Dendritic cell treated with granulocyte-macrophage colony-stimulating factor and Interleukin-4, amounts not matched to agents 40 ng/mL and 50 ng/mL, for 4 days (primary cell): ENCODE measurements at regions not wholly inside any gene's neighbourhood (a gene's known extent, or its start where the extent isn't known, plus 50 kb on each side); places are given as distances from the start of the nearest gene placed in this dataset.

Experiments used
- H3K27ac Mint-ChIP-seq: one replicate; pipeline ENCODE4 v1.8.0; 2022; ENCODE audit warnings: mild to moderate bottlenecking, mixed read lengths
- H3K27me3 Mint-ChIP-seq: one replicate; pipeline ENCODE4 v1.8.0; 2022; ENCODE audit warnings: mild to moderate bottlenecking, mixed read lengths
- H3K36me3 Mint-ChIP-seq: one replicate; pipeline ENCODE4 v1.8.0; 2022; ENCODE audit warnings: low read depth, mixed read lengths
- H3K4me1 Mint-ChIP-seq: one replicate; pipeline ENCODE4 v1.8.0; 2022; ENCODE audit warnings: low read depth, mixed read lengths
- H3K4me3 Mint-ChIP-seq: one replicate; pipeline ENCODE4 v1.8.0; 2022; ENCODE audit warnings: mild to moderate bottlenecking, moderate library complexity, mixed read lengths
- H3K9me3 Mint-ChIP-seq: one replicate; pipeline ENCODE4 v1.8.0; 2022; ENCODE audit warnings: mixed read lengths
- intact Hi-C: fragments of 100-400 bp; cut with micrococcal nuclease; formaldehyde crosslinking; loops from one replicate; pipeline ENCODE4 v1.15.0; 2022

DNA sequence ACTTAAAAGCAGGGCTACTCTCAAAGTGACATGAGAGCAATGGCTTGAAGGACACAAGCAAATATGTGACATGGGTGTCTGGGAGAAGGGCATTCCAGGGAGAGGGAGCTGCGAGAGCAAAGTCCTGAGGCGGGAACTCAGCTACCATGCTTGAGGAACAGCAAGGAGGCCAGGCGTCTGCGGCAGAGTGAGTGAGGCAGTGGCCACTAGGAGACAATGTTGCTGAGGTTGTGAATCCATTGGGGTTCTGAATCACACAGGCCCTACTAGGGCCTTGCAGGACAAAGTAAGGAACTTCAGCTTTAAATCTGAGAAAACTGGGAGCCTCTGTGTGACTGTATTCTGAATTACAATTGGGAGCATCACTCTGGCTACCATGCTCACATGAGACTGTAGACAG is 94.1 kb upstream of the PRICKLE2 start:
- H3K9me3 Mint-ChIP-seq, result no peaks in the 10 kb centered on the region
- H3K27me3 Mint-ChIP-seq, result no peaks in the 10 kb centered on the region
- H3K27ac Mint-ChIP-seq, result no peak overlapping the region
- no peaks in the 10 kb centered on the region for H3K4me1 Mint-ChIP-seq
- H3K4me3 Mint-ChIP-seq, result no peak overlapping the region
- H3K36me3 Mint-ChIP-seq, result no peaks in the 10 kb centered on the region
- intact Hi-C loops, result no loop called here

DNA sequence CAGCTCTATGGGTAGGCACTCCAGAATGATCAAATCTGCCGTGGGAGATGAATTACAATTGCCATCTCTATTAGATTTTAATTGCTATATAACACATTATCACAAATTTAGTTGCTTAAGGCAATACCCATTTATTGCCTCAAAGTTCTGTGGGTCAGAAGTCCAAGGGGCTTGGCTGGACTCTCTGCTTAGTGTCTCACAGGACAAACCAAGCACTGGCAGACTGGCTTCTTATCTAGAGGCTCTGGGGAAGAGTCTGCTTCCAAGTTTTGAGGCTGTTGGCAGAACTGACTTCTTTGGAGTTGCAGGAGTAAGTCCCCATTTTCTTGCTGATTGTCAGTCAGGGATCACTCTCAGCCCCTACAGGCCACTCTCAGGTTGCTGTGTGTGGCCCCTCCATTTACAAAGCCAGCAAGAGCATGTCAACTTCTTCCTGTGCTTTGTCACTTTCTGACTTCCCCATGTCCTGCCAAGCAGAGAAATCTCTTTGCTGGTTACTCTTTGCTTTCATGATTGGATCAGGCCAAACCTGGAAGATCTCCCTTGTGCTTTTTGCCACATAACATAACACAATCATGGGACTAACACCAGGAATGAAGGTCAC is 93.5 kb upstream of the PRICKLE2 start:
- H3K4me1 Mint-ChIP-seq, result no peaks in the 10 kb centered on the region
- H3K4me3 Mint-ChIP-seq, result no peak overlapping the region
- H3K27me3 Mint-ChIP-seq, result no peaks in the 10 kb centered on the region
- intact Hi-C loops, result no loop called here
- H3K27ac Mint-ChIP-seq, result no peak overlapping the region
- no peaks in the 10 kb centered on the region for H3K9me3 Mint-ChIP-seq
- no peaks in the 10 kb centered on the region for H3K36me3 Mint-ChIP-seq

DNA sequence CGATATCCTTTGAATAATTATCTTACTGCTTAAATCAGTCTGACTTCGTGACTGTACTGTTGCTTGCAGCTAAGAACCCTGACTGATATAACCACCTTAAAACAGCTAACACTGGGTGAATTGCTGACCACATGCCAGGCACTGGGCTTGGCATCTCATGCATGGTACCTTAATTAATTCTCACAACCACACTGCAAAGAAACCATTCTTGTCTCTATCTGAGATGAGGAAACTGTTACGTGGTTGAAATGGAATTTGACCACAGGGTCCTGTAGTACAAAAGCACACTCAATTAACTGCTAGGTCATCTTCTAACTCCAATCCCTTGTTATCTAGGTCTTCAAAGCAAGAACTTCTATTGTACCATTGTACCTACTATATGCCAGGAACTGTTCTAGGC is 92.7 kb upstream of the PRICKLE2 start:
- Mint-ChIP-seq H3K27me3 (no peaks in the 10 kb centered on the region), H3K4me3 (no peak overlapping the region), H3K27ac (no peak overlapping the region), H3K9me3 (no peaks in the 10 kb centered on the region), H3K4me1 (no peaks in the 10 kb centered on the region), H3K36me3 (no peaks in the 10 kb centered on the region)
- intact Hi-C loops, result no loop called here

DNA sequence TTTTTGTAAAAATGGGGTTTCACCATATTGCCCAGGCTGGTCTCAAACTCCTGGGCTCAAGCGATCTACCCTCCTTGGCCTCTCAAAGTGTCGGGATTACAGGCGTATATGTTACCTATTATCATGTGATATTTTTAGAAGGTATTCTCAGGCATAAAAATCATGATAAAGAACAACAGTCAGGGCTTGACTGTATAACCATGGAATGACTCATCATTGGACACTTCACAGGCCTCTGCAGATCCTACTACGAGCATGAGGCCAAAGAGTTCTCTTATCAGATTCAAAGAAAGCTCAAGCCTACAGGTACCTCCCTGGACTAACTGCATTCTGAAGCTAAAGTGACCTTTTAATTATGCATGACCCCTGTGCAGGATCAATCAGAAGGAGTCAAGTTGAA is 91.7 kb upstream of the PRICKLE2 start:
- Mint-ChIP-seq H3K4me3 (no peak overlapping the region), H3K9me3 (no peaks in the 10 kb centered on the region), H3K36me3 (no peaks in the 10 kb centered on the region), H3K27ac (no peak overlapping the region), H3K4me1 (no peaks in the 10 kb centered on the region), H3K27me3 (no peaks in the 10 kb centered on the region)
- intact Hi-C loops, result no loop called here

DNA sequence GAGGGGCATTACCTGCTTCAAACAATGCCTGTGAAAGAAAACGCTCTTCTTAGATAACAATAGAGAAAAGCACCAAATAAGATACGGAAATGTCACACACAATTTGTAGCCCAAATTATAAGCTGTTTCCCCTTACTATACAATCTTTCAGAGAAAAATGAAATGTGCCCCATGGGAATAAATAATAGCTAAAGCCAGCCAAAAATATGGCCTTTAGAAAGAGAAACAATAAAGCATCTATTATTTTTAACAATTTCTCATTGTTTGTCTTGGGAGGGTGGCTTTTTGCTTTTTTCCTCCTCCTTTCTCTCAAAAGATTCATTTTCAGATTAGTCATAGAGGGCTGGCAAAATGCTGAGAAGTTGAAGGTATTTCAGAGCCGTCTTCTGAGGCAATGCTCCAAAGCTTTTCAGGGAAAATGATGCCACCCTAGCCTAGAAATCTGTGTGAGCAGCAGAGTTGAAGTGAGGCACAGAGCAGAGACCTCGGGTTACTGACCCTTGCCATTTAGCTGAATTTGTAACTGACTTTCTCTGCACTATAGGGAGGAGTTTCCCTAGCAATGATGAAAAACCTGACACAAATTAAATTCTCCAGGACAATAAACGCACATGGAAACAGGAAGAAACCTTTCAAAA is 86.3 kb upstream of the PRICKLE2 start:
- H3K36me3 Mint-ChIP-seq, result no peaks in the 10 kb centered on the region
- no peaks in the 10 kb centered on the region for H3K9me3 Mint-ChIP-seq
- intact Hi-C loops, result no loop called here

DNA sequence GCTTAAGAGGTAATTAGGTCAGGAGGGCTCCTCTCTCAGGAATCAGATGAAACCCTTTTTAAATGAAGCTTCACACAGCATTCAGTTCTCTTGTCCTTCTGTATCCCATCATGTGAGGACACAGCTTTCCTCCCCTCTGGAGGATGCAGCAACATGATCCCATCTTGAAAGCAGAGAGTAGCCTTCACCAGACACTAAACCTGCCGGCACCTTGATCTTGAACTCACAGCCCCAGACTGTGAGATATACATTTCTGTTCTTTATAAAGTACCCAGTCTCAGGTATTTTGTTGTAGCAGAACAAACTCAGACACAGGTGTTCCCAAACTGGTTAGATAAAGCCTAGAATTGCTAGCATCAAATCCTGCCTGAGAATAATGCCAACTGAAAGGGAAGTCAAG is 83.7 kb upstream of the PRICKLE2 start:
- Mint-ChIP-seq H3K27ac (no peak overlapping the region), H3K36me3 (no peaks in the 10 kb centered on the region), H3K9me3 (no peaks in the 10 kb centered on the region), H3K4me3 (no peak overlapping the region), H3K27me3 (no peaks in the 10 kb centered on the region), H3K4me1 (no peaks in the 10 kb centered on the region)
- intact Hi-C loops, result no loop called here

More for the DNA sequence above, 86.3 kb upstream of the PRICKLE2 start:
- no peaks in the 10 kb centered on the region for H3K27me3 Mint-ChIP-seq
- H3K27ac Mint-ChIP-seq, result no peak overlapping the region
- H3K4me3 Mint-ChIP-seq, result no peak overlapping the region
- H3K4me1 Mint-ChIP-seq, result no peaks in the 10 kb centered on the region

DNA sequence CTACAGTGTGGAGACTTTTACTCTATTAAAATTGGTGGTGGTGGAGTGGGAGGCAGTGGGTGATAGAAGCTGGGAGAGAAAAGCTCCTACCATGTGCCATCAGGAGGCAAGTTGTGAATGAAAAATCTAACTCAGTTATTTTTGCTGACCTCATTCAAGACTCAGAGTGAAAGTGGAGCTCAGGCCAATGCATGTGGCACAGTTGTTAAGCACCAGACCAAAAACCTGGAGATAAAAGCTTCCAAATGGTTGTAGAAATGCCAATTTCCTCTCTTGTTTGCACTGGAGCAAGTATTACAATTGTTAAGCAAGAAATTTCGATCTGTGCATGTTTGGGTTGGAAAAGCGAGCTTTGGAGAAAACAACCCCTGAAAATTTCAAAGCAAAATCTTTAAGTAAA is 81.5 kb upstream of the PRICKLE2 start:
- Mint-ChIP-seq H3K27ac (no peak overlapping the region), H3K36me3 (no peaks in the 10 kb centered on the region), H3K27me3 (no peaks in the 10 kb centered on the region), H3K4me3 (no peak overlapping the region), H3K9me3 (no peaks in the 10 kb centered on the region), H3K4me1 (no peaks in the 10 kb centered on the region)
- intact Hi-C loops, result no loop called here

DNA sequence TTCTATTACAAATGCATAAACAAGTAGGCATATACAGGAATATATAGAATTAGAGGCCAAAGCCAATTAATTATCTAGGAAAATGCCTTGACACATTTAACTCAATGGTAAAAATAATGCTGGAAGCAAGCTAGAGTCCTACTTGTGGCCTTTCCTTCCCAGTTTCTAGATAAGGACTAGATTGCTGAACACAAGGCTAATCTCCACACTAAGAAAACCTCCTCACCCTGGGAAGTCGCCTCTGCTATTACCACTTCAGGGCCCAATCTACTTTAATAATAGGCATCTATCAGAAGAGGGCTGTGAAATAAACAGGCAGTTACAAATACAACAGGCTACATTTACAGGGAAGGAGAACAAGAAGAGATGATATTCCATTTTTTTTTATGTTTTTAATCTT is 80.5 kb upstream of the PRICKLE2 start:
- no peaks in the 10 kb centered on the region for H3K4me1 Mint-ChIP-seq
- H3K36me3 Mint-ChIP-seq, result no peaks in the 10 kb centered on the region
- no peak overlapping the region for H3K27ac Mint-ChIP-seq
- H3K27me3 Mint-ChIP-seq, result no peaks in the 10 kb centered on the region
- H3K4me3 Mint-ChIP-seq, result no peak overlapping the region
- H3K9me3 Mint-ChIP-seq, result no peaks in the 10 kb centered on the region
- intact Hi-C loops, result no loop called here

DNA sequence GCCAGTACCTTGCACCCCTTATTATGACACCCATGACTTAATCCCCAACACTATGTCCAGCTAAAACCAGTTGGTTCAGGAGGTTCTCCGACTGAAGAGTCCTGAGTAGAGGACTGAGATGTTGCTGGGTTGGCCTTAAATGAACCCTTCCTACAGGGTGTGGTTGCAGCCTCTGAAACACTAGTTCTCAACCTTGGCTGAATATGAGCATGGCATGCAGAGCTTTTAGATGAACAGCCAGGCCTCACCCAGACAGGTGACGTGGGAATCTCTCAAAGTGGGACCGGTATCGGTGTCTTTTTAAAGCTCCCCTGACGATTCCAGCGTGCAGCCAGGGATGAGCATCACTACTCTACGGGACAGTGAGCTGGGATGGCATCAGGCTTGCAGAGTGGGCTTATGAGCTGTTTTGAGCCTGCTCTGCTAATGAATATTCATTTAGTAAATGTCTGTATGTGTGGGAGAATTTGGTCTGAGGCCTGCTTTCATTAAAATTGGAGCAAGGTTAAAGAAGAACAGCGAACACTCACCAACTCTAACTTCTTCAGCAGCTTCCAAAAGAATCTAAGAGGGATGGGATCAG is 79.7 kb upstream of the PRICKLE2 start:
- H3K9me3 Mint-ChIP-seq, result no peaks in the 10 kb centered on the region
- H3K4me3 Mint-ChIP-seq, result no peak overlapping the region
- intact Hi-C loops, result no loop called here
- no peak overlapping the region for H3K27ac Mint-ChIP-seq
- H3K4me1 Mint-ChIP-seq, result no peaks in the 10 kb centered on the region
- H3K27me3 Mint-ChIP-seq, result no peaks in the 10 kb centered on the region
- no peaks in the 10 kb centered on the region for H3K36me3 Mint-ChIP-seq

DNA sequence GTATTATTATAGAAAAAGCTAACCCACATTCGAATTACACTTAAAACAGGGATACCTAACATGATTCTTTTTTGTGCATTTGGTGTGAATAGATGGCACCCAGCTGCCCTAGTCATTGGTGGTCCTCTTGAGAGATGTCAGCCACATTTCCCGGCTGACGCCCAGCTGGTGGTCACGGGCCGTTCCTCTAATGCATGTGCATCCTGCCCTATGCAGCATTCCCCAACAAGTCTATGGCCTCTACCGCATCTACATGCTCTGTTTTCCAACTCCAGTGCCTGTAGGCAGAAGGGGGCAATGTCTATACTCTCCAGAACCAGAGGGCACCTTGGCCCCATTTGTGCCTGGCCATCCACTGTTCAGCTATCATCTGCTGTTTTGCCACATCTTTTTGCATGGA is 78.6 kb upstream of the PRICKLE2 start:
- intact Hi-C loops, result no loop called here
- Mint-ChIP-seq H3K27ac (no peak overlapping the region), H3K27me3 (no peaks in the 10 kb centered on the region), H3K36me3 (no peaks in the 10 kb centered on the region), H3K9me3 (no peaks in the 10 kb centered on the region), H3K4me3 (no peak overlapping the region), H3K4me1 (no peaks in the 10 kb centered on the region)

DNA sequence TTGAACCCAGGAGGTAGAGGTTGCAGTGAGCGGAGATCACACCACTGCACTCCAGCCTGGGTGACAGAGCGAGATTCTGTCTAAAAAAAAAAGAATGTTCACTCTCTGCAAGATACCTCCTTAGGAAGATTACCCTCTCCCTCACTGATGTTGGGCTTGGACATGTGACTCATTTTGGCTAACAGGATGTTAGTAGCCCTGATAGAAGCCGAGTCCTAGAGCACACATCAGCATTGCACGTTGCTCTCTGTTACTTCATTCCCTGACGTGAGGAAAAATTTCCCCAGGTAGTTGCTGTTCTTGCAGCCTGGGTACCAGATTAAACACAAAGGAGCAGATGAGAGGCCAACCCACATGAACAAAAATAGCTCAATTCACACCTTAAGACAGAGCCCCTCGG is 78.1 kb upstream of the PRICKLE2 start:
- H3K27ac Mint-ChIP-seq, result no peak overlapping the region
- H3K4me1 Mint-ChIP-seq, result no peaks in the 10 kb centered on the region
- H3K36me3 Mint-ChIP-seq, result no peaks in the 10 kb centered on the region
- no peaks in the 10 kb centered on the region for H3K27me3 Mint-ChIP-seq
- intact Hi-C loops, result no loop called here
- H3K9me3 Mint-ChIP-seq, result no peaks in the 10 kb centered on the region
- no peak overlapping the region for H3K4me3 Mint-ChIP-seq

DNA sequence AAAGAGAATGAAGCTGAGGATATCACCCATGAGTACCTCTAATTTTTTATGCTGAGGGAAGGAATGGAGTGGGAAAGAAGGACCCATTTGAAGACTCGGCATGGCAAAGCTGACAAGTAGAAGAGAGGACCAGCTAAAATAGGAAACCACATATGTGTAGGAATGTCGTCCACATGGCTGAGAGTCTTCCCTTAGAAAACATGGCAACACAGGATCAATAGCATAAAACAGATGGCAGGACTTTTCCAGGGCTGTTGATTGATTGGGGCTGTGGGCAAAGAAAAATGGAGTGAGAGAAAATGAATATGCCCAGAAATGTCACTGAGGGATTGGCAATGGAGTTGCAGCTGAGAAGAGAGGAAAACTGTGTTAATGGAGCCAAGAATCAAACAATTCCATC is 76.2 kb upstream of the PRICKLE2 start:
- Mint-ChIP-seq H3K4me1 (no peaks in the 10 kb centered on the region), H3K27ac (no peak overlapping the region), H3K36me3 (no peaks in the 10 kb centered on the region), H3K9me3 (peaks cover 14% of the 10 kb centered on the region), H3K4me3 (no peak overlapping the region), H3K27me3 (no peaks in the 10 kb centered on the region)
- intact Hi-C loops, result no loop called here

DNA sequence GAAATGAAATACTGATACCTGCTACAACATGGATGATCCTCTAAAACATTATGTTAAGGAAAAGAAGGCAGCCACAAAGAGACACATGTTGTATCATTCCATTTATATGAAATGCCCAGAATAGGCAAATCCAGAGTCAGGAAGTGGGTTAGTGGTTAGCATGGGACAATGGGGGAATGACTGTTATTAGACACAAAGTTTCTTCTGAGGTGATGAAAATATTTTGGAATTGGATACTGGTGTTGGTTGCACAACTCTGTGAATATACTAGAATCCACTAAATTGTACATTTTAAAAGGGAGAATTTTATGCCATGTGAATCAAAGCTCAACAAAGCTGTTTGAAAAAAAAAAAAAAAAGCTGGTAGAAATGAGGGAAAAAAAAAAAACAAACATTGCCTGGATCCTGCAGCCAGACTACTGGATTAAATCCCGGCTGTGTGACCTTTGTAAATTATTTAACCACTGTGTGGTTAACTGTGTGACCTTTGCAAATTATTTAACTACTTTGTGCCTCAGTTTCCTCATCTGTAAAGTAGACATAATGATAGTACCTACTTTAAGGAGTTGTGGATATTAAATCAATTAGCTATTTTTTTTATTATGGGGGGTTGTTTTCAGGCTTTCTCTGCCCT is 75.6 kb upstream of the PRICKLE2 start:
- peaks cover 14% of the 10 kb centered on the region for H3K9me3 Mint-ChIP-seq
- H3K27ac Mint-ChIP-seq, result no peak overlapping the region
- intact Hi-C loops, result no loop called here
- no peaks in the 10 kb centered on the region for H3K4me1 Mint-ChIP-seq
- no peak overlapping the region for H3K4me3 Mint-ChIP-seq
- no peaks in the 10 kb centered on the region for H3K27me3 Mint-ChIP-seq
- no peaks in the 10 kb centered on the region for H3K36me3 Mint-ChIP-seq

DNA sequence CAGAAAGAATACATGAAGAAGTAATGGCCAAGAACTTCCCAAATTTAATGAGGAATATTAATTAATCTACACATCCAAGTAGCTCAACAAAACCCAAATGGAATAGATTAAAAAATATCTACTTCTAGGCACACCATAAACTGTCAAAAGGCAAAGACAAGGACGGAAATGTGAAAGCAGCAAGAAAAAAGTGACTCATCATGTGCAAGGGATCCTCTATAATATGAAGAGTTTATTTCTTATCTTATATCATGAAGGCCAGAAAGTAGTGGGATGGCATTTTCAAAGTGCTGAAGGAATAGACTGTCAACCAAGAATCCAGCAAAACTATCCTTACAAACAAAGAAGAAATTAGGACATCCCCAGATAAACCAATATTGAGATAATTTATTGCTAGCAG is 73.9 kb upstream of the PRICKLE2 start:
- intact Hi-C loops, result no loop called here
- H3K9me3 Mint-ChIP-seq, result peaks cover 14% of the 10 kb centered on the region
- H3K27ac Mint-ChIP-seq, result no peak overlapping the region
- H3K27me3 Mint-ChIP-seq, result no peaks in the 10 kb centered on the region
- H3K4me3 Mint-ChIP-seq, result no peak overlapping the region
- no peaks in the 10 kb centered on the region for H3K36me3 Mint-ChIP-seq
- H3K4me1 Mint-ChIP-seq, result no peaks in the 10 kb centered on the region
